Prostate gland (tissue), 2 donors: ENCODE measurements at regions not wholly inside any gene's neighbourhood (a gene's known extent, or its start where the extent isn't known, plus 50 kb on each side); places are given as distances from the start of the nearest gene placed in this dataset.

Experiments
- DNase-seq: peaks from one replicate; pipeline ENCODE4 v3.0.0-alpha.2; 2019; ENCODE audit warnings: low spot score
- H3K27ac ChIP-seq, 2 donors: fragments of 200-600 bp; sonication (generic); 2 replicates each; pipeline ENCODE4 v1.5.1; 2017 to 2019
- H3K27me3 ChIP-seq: fragments of 200-600 bp; sonication (generic); replicated peaks from 2 replicates; pipeline ENCODE4 v1.5.1; 2019; ENCODE audit not compliant: insufficient read depth
- H3K36me3 ChIP-seq, 2 donors: fragments of 200-600 bp; sonication (generic); 1 replicate in 1 of 2; 2 replicates in 1 of 2; pipeline versions ENCODE4 v1.5.1 to v1.8.1; 2017 to 2019
- H3K4me1 ChIP-seq: fragments of 200-600 bp; sonication (generic); replicated peaks from 2 replicates; pipeline ENCODE4 v1.5.1; 2019
- H3K4me3 ChIP-seq, 2 donors: fragments of 200-600 bp; sonication (generic); 2 replicates each; pipeline ENCODE4 v1.5.1; 2017 to 2019
- H3K9me3 ChIP-seq: fragments of 200-600 bp; sonication (generic); 2 replicates; pipeline ENCODE4 v1.5.1; 2017
- POLR2A ChIP-seq: fragments of 450-650 bp; IDR thresholded peaks from one replicate; pipeline ENCODE4 v1.6.1; 2016; ENCODE audit warnings: antibody characterized with exemption, mild to moderate bottlenecking
- POLR2AphosphoS5 ChIP-seq: sonication (generic); formaldehyde crosslinking; IDR thresholded peaks from one replicate; pipeline ENCODE4 v1.6.1; 2017; ENCODE audit warnings: antibody characterized with exemption
- whole genome bisulfite sequencing: methylation state at CpG from one replicate; pipeline ENCODE4 v1.1.5; 2018; 5-methylcytosine and 5-hydroxymethylcytosine counted together
- intact Hi-C: fragments of 100-400 bp; cut with DNase I; formaldehyde crosslinking; loops from one replicate; pipeline ENCODE4 v1.14.2; 2022
- TF ChIP-seq, protein P1 (sequence below), 4 experiments: fragments of 200-600 bp in 2 of 4; fragments of 450-650 bp in 2 of 4; sonication (generic) in 2 of 4; IDR thresholded peaks; 1 replicate in 3 of 4; 2 replicates in 1 of 4; pipeline ENCODE4 v1.5.1; 2016 to 2019; ENCODE audit warnings: antibody characterized with exemption in 4 of 4, mild to moderate bottlenecking in 2 of 4, moderate library complexity in 2 of 4

DNA sequence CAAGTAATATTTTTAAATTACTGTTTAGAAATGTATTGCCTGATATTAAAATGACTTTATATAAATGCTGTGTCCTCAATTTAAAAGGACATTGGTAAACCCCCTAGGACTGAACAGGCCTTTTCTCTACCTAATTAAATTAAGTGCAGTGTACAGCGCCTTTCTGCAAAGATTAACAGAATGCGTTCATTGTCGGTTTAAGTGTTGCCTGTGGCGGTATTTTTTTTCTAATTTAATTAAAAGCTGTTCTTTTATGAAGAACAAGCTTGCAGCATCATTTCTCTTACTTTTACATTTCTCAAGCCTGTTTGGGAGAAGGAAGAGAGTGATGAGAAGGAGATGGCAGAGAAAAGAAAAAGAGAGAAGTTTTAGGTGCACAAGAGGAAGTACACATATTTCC is 344.9 kb downstream of the CPS1 start:
- Histone ChIP-seq H3K27ac (no peak overlapping the region), H3K4me3 (no peak overlapping the region), H3K36me3 (no peaks in the 10 kb centered on the region), H3K27me3 (no peaks in the 10 kb centered on the region), H3K9me3 (no peaks in the 10 kb centered on the region), H3K4me1 (no peaks in the 10 kb centered on the region)
- intact Hi-C loops = no loop called here
- DNase-seq = no peak
- TF ChIP-seq, protein P1, sequence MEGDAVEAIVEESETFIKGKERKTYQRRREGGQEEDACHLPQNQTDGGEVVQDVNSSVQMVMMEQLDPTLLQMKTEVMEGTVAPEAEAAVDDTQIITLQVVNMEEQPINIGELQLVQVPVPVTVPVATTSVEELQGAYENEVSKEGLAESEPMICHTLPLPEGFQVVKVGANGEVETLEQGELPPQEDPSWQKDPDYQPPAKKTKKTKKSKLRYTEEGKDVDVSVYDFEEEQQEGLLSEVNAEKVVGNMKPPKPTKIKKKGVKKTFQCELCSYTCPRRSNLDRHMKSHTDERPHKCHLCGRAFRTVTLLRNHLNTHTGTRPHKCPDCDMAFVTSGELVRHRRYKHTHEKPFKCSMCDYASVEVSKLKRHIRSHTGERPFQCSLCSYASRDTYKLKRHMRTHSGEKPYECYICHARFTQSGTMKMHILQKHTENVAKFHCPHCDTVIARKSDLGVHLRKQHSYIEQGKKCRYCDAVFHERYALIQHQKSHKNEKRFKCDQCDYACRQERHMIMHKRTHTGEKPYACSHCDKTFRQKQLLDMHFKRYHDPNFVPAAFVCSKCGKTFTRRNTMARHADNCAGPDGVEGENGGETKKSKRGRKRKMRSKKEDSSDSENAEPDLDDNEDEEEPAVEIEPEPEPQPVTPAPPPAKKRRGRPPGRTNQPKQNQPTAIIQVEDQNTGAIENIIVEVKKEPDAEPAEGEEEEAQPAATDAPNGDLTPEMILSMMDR (IDR thresholded peaks at IDR 0.05) = no peak
- no peak for TF ChIP-seq POLR2A
- TF ChIP-seq POLR2AphosphoS5 = no peak
- WGBS = 93% methylated on average over 4 of the region's 4 CpGs

DNA sequence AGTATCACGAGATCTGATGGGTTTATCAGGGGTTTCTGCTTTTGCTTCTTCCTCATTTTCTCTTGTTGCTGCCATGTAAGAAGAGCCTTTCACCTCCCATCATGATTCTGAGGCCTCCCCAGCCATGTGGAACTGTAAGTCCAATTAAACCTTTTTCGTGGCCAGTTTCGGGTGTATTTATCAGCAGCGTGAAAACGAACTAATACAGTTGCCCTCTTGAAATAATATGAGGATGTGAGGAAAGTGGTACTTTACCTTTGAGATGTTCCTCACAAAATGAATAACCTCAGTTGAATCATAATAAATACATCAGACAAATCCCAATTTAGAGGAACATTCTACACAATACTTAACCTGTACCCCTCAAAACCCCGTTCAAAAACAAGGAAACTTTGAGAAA is 356.4 kb downstream of the CPS1 start:
- WGBS = 79% methylated on average over 6 of the region's 6 CpGs
- DNase-seq = no peak
- no peak overlapping the region for H3K4me3 ChIP-seq

DNA sequence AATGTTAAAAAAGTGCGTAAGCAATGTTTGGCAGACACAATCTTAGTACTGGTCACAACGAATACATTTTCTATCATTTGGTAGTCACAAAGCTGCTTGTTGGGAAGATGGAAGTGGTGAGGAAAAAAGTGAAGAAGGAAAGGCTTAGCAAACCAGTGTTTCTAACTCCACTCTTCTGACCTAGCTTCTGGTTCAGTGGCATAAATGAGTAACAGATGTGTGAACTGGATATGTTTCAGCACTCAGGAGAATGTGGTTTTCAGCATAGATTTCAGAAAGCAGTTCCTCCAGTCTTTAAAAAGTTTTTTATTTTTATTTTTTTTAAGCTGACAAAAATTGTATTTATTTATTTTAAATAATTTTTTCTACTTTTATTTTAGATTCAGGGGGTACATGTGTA is 357.1 kb downstream of the CPS1 start:
- Histone ChIP-seq H3K4me1 (no peaks in the 10 kb centered on the region), H3K4me3 (no peak overlapping the region), H3K36me3 (no peaks in the 10 kb centered on the region), H3K9me3 (no peaks in the 10 kb centered on the region), H3K27ac (no peak overlapping the region), H3K27me3 (no peaks in the 10 kb centered on the region)
- WGBS = 44% methylated on average over 2 of the region's 2 CpGs
- DNase-seq = no peak
- intact Hi-C loops = no loop called here
- TF ChIP-seq POLR2A = no peak
- TF ChIP-seq POLR2AphosphoS5 = no peak
- TF ChIP-seq, protein P1 (IDR thresholded peaks at IDR 0.05) = no peak

More for the DNA sequence above, 356.4 kb downstream of the CPS1 start:
- Histone ChIP-seq H3K36me3 (no peaks in the 10 kb centered on the region), H3K4me1 (no peaks in the 10 kb centered on the region), H3K27ac (no peak overlapping the region), H3K9me3 (no peaks in the 10 kb centered on the region), H3K27me3 (no peaks in the 10 kb centered on the region)
- intact Hi-C loops = no loop called here
- TF ChIP-seq POLR2AphosphoS5 (no peak), POLR2A (no peak)
- TF ChIP-seq, protein P1 (IDR thresholded peaks at IDR 0.05) = no peak

DNA sequence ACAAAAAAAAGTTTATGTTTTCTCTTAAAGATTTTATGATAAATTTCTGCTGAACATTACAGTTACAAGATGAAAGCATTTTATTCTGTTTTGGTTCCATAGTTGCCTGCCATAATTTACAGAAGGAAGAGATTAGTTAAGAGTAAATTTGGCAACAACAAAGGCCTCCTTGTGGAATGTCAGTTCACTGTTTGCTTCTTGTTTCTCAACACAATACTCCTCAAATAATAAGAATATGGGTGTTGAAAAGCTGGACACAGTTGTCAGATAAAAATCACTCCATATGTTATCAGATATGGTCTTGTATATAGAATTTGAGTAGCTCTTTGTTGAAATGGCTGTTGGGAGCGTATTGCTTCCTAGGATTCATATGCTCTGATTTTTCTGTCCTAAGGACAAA is 359.5 kb downstream of the CPS1 start:
- Histone ChIP-seq H3K9me3 (no peaks in the 10 kb centered on the region), H3K4me3 (no peak overlapping the region), H3K27me3 (no peaks in the 10 kb centered on the region), H3K36me3 (no peaks in the 10 kb centered on the region), H3K27ac (no peak overlapping the region), H3K4me1 (no peaks in the 10 kb centered on the region)
- TF ChIP-seq POLR2A (no peak), POLR2AphosphoS5 (no peak)
- TF ChIP-seq, protein P1 (IDR thresholded peaks at IDR 0.05) = no peak
- 31% methylated on average over 1 of the region's 1 CpG for WGBS
- intact Hi-C loops = no loop called here
- DNase-seq = no peak

DNA sequence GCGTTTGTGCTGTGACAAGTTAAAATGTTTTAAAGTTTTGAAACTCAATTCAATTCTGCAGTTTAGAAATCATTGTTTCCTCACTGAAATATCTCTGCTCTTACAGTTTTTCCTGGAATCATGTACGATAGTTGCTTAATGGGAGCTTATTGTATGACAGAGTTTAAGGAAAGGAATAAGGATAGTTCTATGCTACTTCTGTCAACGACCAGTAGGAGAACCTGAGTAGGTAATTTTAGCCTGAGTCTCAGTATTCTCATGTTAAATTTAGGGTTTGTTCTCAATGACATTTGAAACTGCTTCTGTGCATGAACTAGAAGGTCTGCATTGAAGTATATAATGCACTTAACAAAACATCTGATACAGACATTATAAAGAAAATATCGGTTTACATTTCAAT is 361.1 kb downstream of the CPS1 start:
- Histone ChIP-seq H3K4me1 (no peaks in the 10 kb centered on the region), H3K9me3 (no peaks in the 10 kb centered on the region), H3K36me3 (no peaks in the 10 kb centered on the region), H3K27ac (no peak overlapping the region), H3K27me3 (no peaks in the 10 kb centered on the region), H3K4me3 (no peak overlapping the region)
- no peak for DNase-seq
- WGBS = 54% methylated on average over 4 of the region's 4 CpGs
- intact Hi-C loops = no loop called here
- TF ChIP-seq POLR2AphosphoS5 (no peak), POLR2A (no peak)
- TF ChIP-seq, protein P1 (IDR thresholded peaks at IDR 0.05) = no peak
